Vagina (tissue), 2 donors: ENCODE measurements at regions not wholly inside any gene's neighbourhood (a gene's known extent, or its start where the extent isn't known, plus 50 kb on each side); places are given as distances from the start of the nearest gene placed in this dataset.

Experiments used
- DNase-seq, 2 donors: peaks; one replicate each; pipeline ENCODE4 v3.0.0-alpha.2; 2017; ENCODE audit errors: extremely low spot score in 2 of 2
- H3K27ac ChIP-seq: fragments of 200-600 bp; sonication (generic); one replicate; pipeline ENCODE4 v1.5.1; 2019
- H3K27me3 ChIP-seq: fragments of 200-600 bp; sonication (generic); one replicate; pipeline ENCODE4 v1.5.1; 2019
- H3K36me3 ChIP-seq, 2 donors: fragments of 200-600 bp; sonication (generic); one replicate each; pipeline ENCODE4 v1.5.1; 2017 to 2019
- H3K4me1 ChIP-seq: fragments of 200-600 bp; sonication (generic); one replicate; pipeline ENCODE4 v1.5.1; 2019
- H3K4me3 ChIP-seq, 2 donors: fragments of 200-600 bp; sonication (generic); 1 replicate in 1 of 2; 2 replicates in 1 of 2; pipeline ENCODE4 v1.5.1; 2016 to 2019
- H3K9me3 ChIP-seq: fragments of 200-600 bp; sonication (generic); one replicate; pipeline ENCODE4 v1.5.1; 2019
- CTCF ChIP-seq, 3 experiments: fragments of 450-650 bp in 2 of 3; fragments of 200-600 bp in 1 of 3; sonication (generic) in 1 of 3; IDR thresholded peaks; one replicate each; pipeline ENCODE4 v1.5.1; 2017 to 2019; ENCODE audit warnings: antibody characterized with exemption in 3 of 3, mild to moderate bottlenecking in 2 of 3, moderate library complexity in 2 of 3
- POLR2A ChIP-seq, 2 donors: fragments of 450-650 bp; IDR thresholded peaks; one replicate each; pipeline ENCODE4 v1.6.1; 2017; ENCODE audit warnings: antibody characterized with exemption in 2 of 2, mild to moderate bottlenecking in 2 of 2, moderate library complexity in 2 of 2
- POLR2AphosphoS5 ChIP-seq, 2 donors: sonication (generic); formaldehyde crosslinking; IDR thresholded peaks; one replicate each; pipeline ENCODE4 v1.9.0; 2017; ENCODE audit warnings: antibody characterized with exemption in 2 of 2, mild to moderate bottlenecking in 2 of 2, low read depth in 1 of 2; ENCODE audit not compliant: insufficient read depth in 1 of 2
- intact Hi-C: fragments of 100-400 bp; cut with DNase I; formaldehyde crosslinking; loops from one replicate; pipeline ENCODE4 v1.15.1; 2023

- intact Hi-C loops: no loop called here
- no peak overlapping the region for H3K4me3 ChIP-seq
- TF ChIP-seq CTCF (IDR thresholded peaks at IDR 0.05) (no peak), POLR2A (IDR thresholded peaks at IDR 0.05) (no peak), POLR2AphosphoS5 (IDR thresholded peaks at IDR 0.05; ENCODE audit: insufficient read depth in 1 of 2, low read depth in 1 of 2) (no peak)
- no peaks in the 10 kb centered on the region for H3K4me1 ChIP-seq
- H3K27me3 ChIP-seq: no peaks in the 10 kb centered on the region
- no peaks in the 10 kb centered on the region for H3K9me3 ChIP-seq
- DNase-seq: no peak
- H3K36me3 ChIP-seq: no peaks in the 10 kb centered on the region
- H3K27ac ChIP-seq: no peak overlapping the region
These were observed 1092.0 kb downstream of the MAT2B start for GRCh38 chr5:164597293-164597900.

GRCh38 chr5:164600274-164600673 is 1094.9 kb downstream of the MAT2B start:
- Histone ChIP-seq H3K4me1 (no peaks in the 10 kb centered on the region), H3K27me3 (no peaks in the 10 kb centered on the region), H3K9me3 (no peaks in the 10 kb centered on the region), H3K27ac (no peak overlapping the region), H3K4me3 (no peak overlapping the region), H3K36me3 (no peaks in the 10 kb centered on the region)
- no peak for TF ChIP-seq POLR2A (IDR thresholded peaks at IDR 0.05)
- no peak for TF ChIP-seq POLR2AphosphoS5 (IDR thresholded peaks at IDR 0.05; ENCODE audit: insufficient read depth in 1 of 2, low read depth in 1 of 2)
- TF ChIP-seq CTCF (IDR thresholded peaks at IDR 0.05): no peak
- intact Hi-C loops: no loop called here
- no peak for DNase-seq

GRCh38 chr5:164600929-164601535 is 1095.6 kb downstream of the MAT2B start:
- intact Hi-C loops: no loop called here
- TF ChIP-seq CTCF (IDR thresholded peaks at IDR 0.05): no peak
- TF ChIP-seq POLR2A (IDR thresholded peaks at IDR 0.05): no peak
- no peak for TF ChIP-seq POLR2AphosphoS5 (IDR thresholded peaks at IDR 0.05; ENCODE audit: insufficient read depth in 1 of 2, low read depth in 1 of 2)
- no peaks in the 10 kb centered on the region for H3K9me3 ChIP-seq
- no peaks in the 10 kb centered on the region for H3K27me3 ChIP-seq
- H3K36me3 ChIP-seq: no peaks in the 10 kb centered on the region
- no peak overlapping the region for H3K27ac ChIP-seq
- no peaks in the 10 kb centered on the region for H3K4me1 ChIP-seq
- no peak overlapping the region for H3K4me3 ChIP-seq
- DNase-seq: no peak

GRCh38 chr5:164608507-164608906 is 1103.1 kb downstream of the MAT2B start:
- no peaks in the 10 kb centered on the region for H3K36me3 ChIP-seq
- H3K27me3 ChIP-seq: no peaks in the 10 kb centered on the region
- no peak overlapping the region for H3K27ac ChIP-seq
- TF ChIP-seq POLR2A (IDR thresholded peaks at IDR 0.05): no peak
- TF ChIP-seq CTCF (IDR thresholded peaks at IDR 0.05): no peak
- no peak for TF ChIP-seq POLR2AphosphoS5 (IDR thresholded peaks at IDR 0.05; ENCODE audit: insufficient read depth in 1 of 2, low read depth in 1 of 2)
- no peaks in the 10 kb centered on the region for H3K9me3 ChIP-seq
- no peak for DNase-seq
- intact Hi-C loops: no loop called here
- no peak overlapping the region for H3K4me3 ChIP-seq
- no peaks in the 10 kb centered on the region for H3K4me1 ChIP-seq

- Histone ChIP-seq H3K4me1 (no peaks in the 10 kb centered on the region), H3K4me3 (no peak overlapping the region), H3K9me3 (no peaks in the 10 kb centered on the region), H3K27ac (no peak overlapping the region), H3K36me3 (no peaks in the 10 kb centered on the region), H3K27me3 (no peaks in the 10 kb centered on the region)
- DNase-seq: no peak
- intact Hi-C loops: no loop called here
- TF ChIP-seq POLR2AphosphoS5 (IDR thresholded peaks at IDR 0.05; ENCODE audit: insufficient read depth in 1 of 2, low read depth in 1 of 2) (no peak), POLR2A (IDR thresholded peaks at IDR 0.05) (no peak), CTCF (IDR thresholded peaks at IDR 0.05) (no peak)
These were observed 1105.0 kb downstream of the MAT2B start for GRCh38 chr5:164610374-164610773.
